ENCODE measurements at regions not wholly inside any gene's neighbourhood (a gene's known extent, or its start where the extent isn't known, plus 50 kb on each side); places are given as distances from the start of the nearest gene placed in this dataset.

- TF ChIP-seq HNF4A (conservative IDR thresholded peaks at IDR 0.05) (no peak), RAD21 (IDR thresholded peaks at IDR 0.05) (no peak), REST (IDR thresholded peaks at IDR 0.05) (no peak), TAF1 (conservative IDR thresholded peaks at IDR 0.05) (no peak), CTCF (IDR thresholded peaks at IDR 0.05; ENCODE audit: low read depth, low read length, missing input control) (no peak), ZBTB33 (IDR thresholded peaks at IDR 0.05) (no peak), JUND (IDR thresholded peaks at IDR 0.05) (no peak), MAX (IDR thresholded peaks at IDR 0.05) (no peak), GABPA (IDR thresholded peaks at IDR 0.05 in 1 of 2, conservative IDR thresholded peaks at IDR 0.05 in 1 of 2) (no peak)
Observed at GRCh38 chr7:41612386-41612785, 90.5 kb downstream of the INHBA start.

Measured in liver (tissue), 3 donors.